ENCODE measurements at regions not wholly inside any gene's neighbourhood (a gene's known extent, or its start where the extent isn't known, plus 50 kb on each side); places are given as distances from the start of the nearest gene placed in this dataset.

- intact Hi-C loops (cut with micrococcal nuclease), result no loop called here
- Mint-ChIP-seq H3K36me3 (ENCODE audit: low read depth) (no peaks in the 10 kb centered on the region), H3K9me3 (peaks cover 8% of the 10 kb centered on the region), H3K4me3 (ENCODE audit: low read depth) (no peak overlapping the region), H3K4me1 (ENCODE audit: low read depth) (no peaks in the 10 kb centered on the region), H3K27ac (no peak overlapping the region), H3K27me3 (ENCODE audit: low read depth) (no peaks in the 10 kb centered on the region)
- DNase-seq (ENCODE audit: low spot score), result no peak
These were observed 274.9 kb downstream of the HAPSTR1 start for GRCh38 chr16:9366048-9366969.

DNA sequence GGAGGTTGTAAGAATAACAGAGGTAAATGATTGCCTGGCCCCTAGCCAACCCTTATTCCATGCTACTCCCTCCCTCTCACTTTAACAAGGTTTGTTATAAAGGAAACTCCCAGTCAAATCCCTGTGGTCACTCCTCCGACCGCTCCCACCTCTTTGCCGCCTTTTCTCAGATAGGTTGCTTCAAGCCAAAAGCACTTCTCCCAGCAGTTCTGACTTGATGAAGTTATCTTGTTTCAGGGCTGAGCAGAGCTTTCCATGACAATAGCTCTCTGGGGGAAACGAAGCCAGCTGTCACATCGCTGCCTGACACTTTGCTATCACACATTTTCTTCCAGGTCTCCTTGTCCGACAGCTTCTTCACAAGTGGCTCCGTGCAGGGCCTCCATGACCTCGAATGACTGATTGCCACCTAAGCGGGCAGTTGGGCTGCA is 278.6 kb downstream of the HAPSTR1 start:
- H3K36me3 Mint-ChIP-seq (ENCODE audit: low read depth), result no peaks in the 10 kb centered on the region
- no peaks in the 10 kb centered on the region for H3K27me3 Mint-ChIP-seq (ENCODE audit: low read depth)
- intact Hi-C loops (cut with micrococcal nuclease), result no loop called here
- no peaks in the 10 kb centered on the region for H3K4me1 Mint-ChIP-seq (ENCODE audit: low read depth)
- no peak for DNase-seq (ENCODE audit: low spot score)
- peaks cover 4% of the 10 kb centered on the region for H3K9me3 Mint-ChIP-seq
- H3K27ac Mint-ChIP-seq, result no peak overlapping the region
- H3K4me3 Mint-ChIP-seq (ENCODE audit: low read depth), result no peak overlapping the region

- no peaks in the 10 kb centered on the region for H3K4me1 Mint-ChIP-seq (ENCODE audit: low read depth)
- H3K27me3 Mint-ChIP-seq (ENCODE audit: low read depth), result no peaks in the 10 kb centered on the region
- intact Hi-C loops (cut with micrococcal nuclease), result no loop called here
- H3K9me3 Mint-ChIP-seq, result no peaks in the 10 kb centered on the region
- no peaks in the 10 kb centered on the region for H3K36me3 Mint-ChIP-seq (ENCODE audit: low read depth)
- no peak overlapping the region for H3K27ac Mint-ChIP-seq
- H3K4me3 Mint-ChIP-seq (ENCODE audit: low read depth), result no peak overlapping the region
- no peak for DNase-seq (ENCODE audit: low spot score)
These were observed 280.4 kb downstream of the HAPSTR1 start for GRCh38 chr16:9371713-9372448.

- H3K4me1 Mint-ChIP-seq (ENCODE audit: low read depth), result no peaks in the 10 kb centered on the region
- H3K27me3 Mint-ChIP-seq (ENCODE audit: low read depth), result no peaks in the 10 kb centered on the region
- no peak overlapping the region for H3K4me3 Mint-ChIP-seq (ENCODE audit: low read depth)
- H3K9me3 Mint-ChIP-seq, result no peaks in the 10 kb centered on the region
- no peak overlapping the region for H3K27ac Mint-ChIP-seq
- DNase-seq (ENCODE audit: low spot score), result no peak
- no peaks in the 10 kb centered on the region for H3K36me3 Mint-ChIP-seq (ENCODE audit: low read depth)
- intact Hi-C loops (cut with micrococcal nuclease), result no loop called here
These were observed 281.8 kb downstream of the HAPSTR1 start for GRCh38 chr16:9372934-9373890.

- Mint-ChIP-seq H3K36me3 (ENCODE audit: low read depth) (no peaks in the 10 kb centered on the region), H3K27me3 (ENCODE audit: low read depth) (no peaks in the 10 kb centered on the region), H3K4me3 (ENCODE audit: low read depth) (no peak overlapping the region), H3K27ac (no peak overlapping the region), H3K4me1 (ENCODE audit: low read depth) (no peaks in the 10 kb centered on the region), H3K9me3 (no peaks in the 10 kb centered on the region)
- intact Hi-C loops (cut with micrococcal nuclease), result no loop called here
- no peak for DNase-seq (ENCODE audit: low spot score)
These were observed 282.6 kb downstream of the HAPSTR1 start for GRCh38 chr16:9374061-9374460.

DNA sequence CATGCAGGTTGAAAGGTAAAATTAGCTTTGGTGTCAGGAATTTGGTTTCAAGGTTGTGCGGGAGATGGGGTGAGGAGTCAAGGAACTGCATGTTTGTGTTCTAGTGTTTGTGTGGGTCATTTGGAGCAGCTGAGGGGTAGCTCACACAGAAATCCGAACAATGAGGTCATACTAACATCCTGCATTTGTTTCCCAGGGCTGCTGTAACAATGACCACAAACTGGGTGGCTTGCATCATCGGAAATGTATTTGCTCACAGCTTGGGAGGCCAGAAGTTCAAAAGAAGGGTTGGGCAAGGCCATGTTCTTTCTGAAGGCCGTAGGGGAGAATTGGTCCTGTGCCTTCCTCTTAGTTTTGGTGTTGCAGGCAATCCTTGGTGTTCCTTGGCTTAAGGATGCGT is 287.4 kb downstream of the HAPSTR1 start:
- Mint-ChIP-seq H3K9me3 (no peaks in the 10 kb centered on the region), H3K27me3 (ENCODE audit: low read depth) (no peaks in the 10 kb centered on the region), H3K27ac (no peak overlapping the region), H3K4me3 (ENCODE audit: low read depth) (no peak overlapping the region), H3K36me3 (ENCODE audit: low read depth) (no peaks in the 10 kb centered on the region), H3K4me1 (ENCODE audit: low read depth) (no peaks in the 10 kb centered on the region)
- intact Hi-C loops (cut with micrococcal nuclease), result no loop called here
- no peak for DNase-seq (ENCODE audit: low spot score)

DNA sequence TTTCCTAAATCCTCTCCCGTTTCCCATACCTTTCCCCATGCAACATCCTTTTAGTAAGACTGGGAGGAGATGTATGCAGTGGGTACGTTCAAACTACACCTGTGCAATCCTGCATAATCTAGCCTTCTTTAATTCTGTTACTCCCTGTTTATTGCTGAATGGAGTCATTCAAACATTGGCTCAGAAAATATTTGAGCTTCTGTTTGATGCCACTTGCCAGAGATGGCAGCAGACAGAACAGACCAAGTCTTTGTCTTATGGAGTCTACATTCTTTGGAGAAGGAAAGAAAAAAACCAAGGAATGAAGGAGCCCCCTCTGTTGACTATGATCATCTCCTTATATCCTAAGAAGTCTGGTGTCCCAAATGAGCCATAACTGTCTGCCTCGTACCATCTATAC is 288.8 kb downstream of the HAPSTR1 start:
- DNase-seq (ENCODE audit: low spot score), result no peak

DNA sequence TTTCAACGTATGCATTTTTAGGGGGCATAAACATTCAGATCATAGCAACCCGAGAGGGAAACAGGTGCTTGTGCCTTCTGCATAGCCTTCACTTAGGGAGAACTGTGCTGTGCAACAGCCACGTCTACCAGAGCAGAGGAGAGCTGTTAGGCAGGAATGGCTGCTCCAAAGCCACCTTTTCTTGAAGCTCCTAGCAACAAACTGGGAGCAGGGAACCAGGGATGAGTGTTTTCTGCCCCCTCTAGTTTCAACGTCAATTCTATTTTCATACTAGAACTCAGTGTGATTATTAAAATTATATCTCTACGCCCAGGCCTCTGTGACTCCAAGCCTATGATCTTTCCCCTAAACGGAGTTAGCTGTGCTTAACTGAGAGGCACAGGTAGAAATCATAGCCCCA is 290.0 kb downstream of the HAPSTR1 start:
- H3K9me3 Mint-ChIP-seq, result no peaks in the 10 kb centered on the region
- H3K27me3 Mint-ChIP-seq (ENCODE audit: low read depth), result no peaks in the 10 kb centered on the region
- intact Hi-C loops (cut with micrococcal nuclease), result no loop called here
- no peaks in the 10 kb centered on the region for H3K36me3 Mint-ChIP-seq (ENCODE audit: low read depth)
- no peaks in the 10 kb centered on the region for H3K4me1 Mint-ChIP-seq (ENCODE audit: low read depth)
- no peak overlapping the region for H3K27ac Mint-ChIP-seq
- DNase-seq (ENCODE audit: low spot score), result no peak
- no peak overlapping the region for H3K4me3 Mint-ChIP-seq (ENCODE audit: low read depth)

More for the DNA sequence above, 288.8 kb downstream of the HAPSTR1 start:
- no peaks in the 10 kb centered on the region for H3K27me3 Mint-ChIP-seq (ENCODE audit: low read depth)
- no peaks in the 10 kb centered on the region for H3K4me1 Mint-ChIP-seq (ENCODE audit: low read depth)
- no peak overlapping the region for H3K4me3 Mint-ChIP-seq (ENCODE audit: low read depth)
- H3K27ac Mint-ChIP-seq, result no peak overlapping the region
- H3K36me3 Mint-ChIP-seq (ENCODE audit: low read depth), result no peaks in the 10 kb centered on the region
- H3K9me3 Mint-ChIP-seq, result no peaks in the 10 kb centered on the region
- intact Hi-C loops (cut with micrococcal nuclease), result no loop called here

- H3K27ac Mint-ChIP-seq, result no peak overlapping the region
- no peaks in the 10 kb centered on the region for H3K36me3 Mint-ChIP-seq (ENCODE audit: low read depth)
- no peak overlapping the region for H3K4me3 Mint-ChIP-seq (ENCODE audit: low read depth)
- H3K4me1 Mint-ChIP-seq (ENCODE audit: low read depth), result no peaks in the 10 kb centered on the region
- intact Hi-C loops (cut with micrococcal nuclease), result no loop called here
- H3K9me3 Mint-ChIP-seq, result no peaks in the 10 kb centered on the region
- no peaks in the 10 kb centered on the region for H3K27me3 Mint-ChIP-seq (ENCODE audit: low read depth)
- DNase-seq (ENCODE audit: low spot score), result no peak
These were observed 290.5 kb downstream of the HAPSTR1 start for GRCh38 chr16:9381905-9382304.

GRCh38 chr16:9383281-9383680 is 291.8 kb downstream of the HAPSTR1 start:
- Mint-ChIP-seq H3K4me1 (ENCODE audit: low read depth) (no peaks in the 10 kb centered on the region), H3K4me3 (ENCODE audit: low read depth) (no peak overlapping the region), H3K9me3 (peaks cover 4% of the 10 kb centered on the region), H3K27ac (no peak overlapping the region), H3K36me3 (ENCODE audit: low read depth) (no peaks in the 10 kb centered on the region), H3K27me3 (ENCODE audit: low read depth) (no peaks in the 10 kb centered on the region)
- intact Hi-C loops (cut with micrococcal nuclease), result no loop called here
- no peak for DNase-seq (ENCODE audit: low spot score)

DNA sequence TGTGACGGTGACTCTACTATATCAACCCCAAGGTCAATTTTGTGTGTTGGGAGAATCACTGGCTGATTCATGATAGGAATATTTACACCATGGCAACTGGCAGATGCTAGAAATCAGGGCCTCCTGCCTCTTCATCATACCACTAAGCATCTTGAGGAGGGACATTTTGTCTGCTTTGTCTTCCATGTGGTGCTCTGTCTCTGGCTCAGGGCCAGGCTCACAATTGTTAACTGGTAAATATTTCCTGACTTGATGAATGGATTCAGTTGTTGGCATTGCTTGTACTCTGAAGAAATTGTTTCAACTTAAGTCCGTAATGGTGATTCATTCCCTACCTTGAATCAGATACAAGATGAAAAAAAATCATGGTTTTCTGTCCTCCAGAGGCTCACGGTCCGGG is 292.7 kb downstream of the HAPSTR1 start:
- Mint-ChIP-seq H3K27me3 (ENCODE audit: low read depth) (no peaks in the 10 kb centered on the region), H3K9me3 (peaks cover 11% of the 10 kb centered on the region), H3K4me1 (ENCODE audit: low read depth) (no peaks in the 10 kb centered on the region), H3K4me3 (ENCODE audit: low read depth) (no peak overlapping the region), H3K27ac (no peak overlapping the region), H3K36me3 (ENCODE audit: low read depth) (no peaks in the 10 kb centered on the region)
- intact Hi-C loops (cut with micrococcal nuclease), result no loop called here
- DNase-seq (ENCODE audit: low spot score), result no peak

DNA sequence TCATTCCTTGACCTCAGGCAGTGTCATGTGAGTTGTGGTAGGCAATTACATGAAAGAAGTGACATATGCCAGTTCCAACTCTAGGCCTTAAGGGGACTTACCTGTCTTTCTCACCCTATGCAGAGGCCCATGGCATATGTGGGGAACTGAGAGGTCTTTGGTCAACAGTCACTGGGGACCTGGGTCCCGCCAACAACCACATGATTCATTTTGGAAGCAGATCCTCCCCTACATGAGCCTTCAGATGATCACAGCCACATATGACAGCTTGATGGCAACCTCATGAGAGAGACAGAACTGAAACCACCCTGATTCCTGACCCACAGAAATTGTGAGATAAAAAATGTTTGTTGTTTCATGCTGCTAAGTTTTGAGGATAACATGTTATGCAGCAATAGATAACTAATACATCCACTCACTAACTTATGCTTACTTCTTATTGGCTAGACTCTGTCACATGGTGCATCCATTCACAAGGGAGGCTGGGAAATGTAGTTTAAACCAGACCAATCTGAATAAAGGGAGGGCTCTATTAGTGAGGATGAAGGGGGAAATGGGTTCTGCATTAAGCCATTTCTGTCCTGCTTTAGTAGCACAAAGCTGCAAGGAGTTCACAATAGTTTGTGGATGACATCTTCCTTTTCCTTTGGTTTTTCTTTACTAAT is 298.2 kb downstream of the HAPSTR1 start:
- intact Hi-C loops (cut with micrococcal nuclease), result no loop called here
- Mint-ChIP-seq H3K9me3 (peaks cover 12% of the 10 kb centered on the region), H3K4me3 (ENCODE audit: low read depth) (no peak overlapping the region), H3K4me1 (ENCODE audit: low read depth) (no peaks in the 10 kb centered on the region), H3K36me3 (ENCODE audit: low read depth) (no peaks in the 10 kb centered on the region), H3K27me3 (ENCODE audit: low read depth) (no peaks in the 10 kb centered on the region), H3K27ac (no peak overlapping the region)
- no peak for DNase-seq (ENCODE audit: low spot score)

Data from activated T-helper 2 cell treated with anti-CD3 and anti-CD28 coated beads, Interferon-gamma antibody, Interleukin-2, Interleukin-4, amounts not matched to agents 10 μg/mL and 5 μg/mL and 100 μg/mL, durations not matched to agents 14 hours and 24 hours and 36 hours (primary cell).